Brain pericyte (primary cell): ENCODE measurements at regions not wholly inside any gene's neighbourhood (a gene's known extent, or its start where the extent isn't known, plus 50 kb on each side); places are given as distances from the start of the nearest gene placed in this dataset.
"Not testable (repeated sequence)": the region's sequence is repeated elsewhere in the genome, so short reads cannot be mapped to it uniquely, and the experiment has no call there.

Source experiments
- DNase-seq: peaks from one replicate; pipeline ENCODE4 v3.0.0-alpha.2; 2012; ENCODE audit warnings: low read depth, low spot score

- no peak for DNase-seq
Measured at GRCh38 chr11:130979386-130979972, 63.2 kb upstream of the SNX19 start.

GRCh38 chr11:130980071-130980862, 64.0 kb upstream of the SNX19 start:
- DNase-seq: no peak

- not testable (repeated sequence) for DNase-seq
Measured at GRCh38 chr11:130984241-130984640, 68.0 kb upstream of the SNX19 start.

GRCh38 chr11:130992788-130993187, 76.5 kb upstream of the SNX19 start:
- DNase-seq: no peak

GRCh38 chr11:130994043-130994442, 77.8 kb upstream of the SNX19 start:
- no peak for DNase-seq

GRCh38 chr11:130995266-130995665, 79.0 kb upstream of the SNX19 start:
- no peak for DNase-seq

- DNase-seq: no peak
Measured at GRCh38 chr11:130997278-130997677, 81.0 kb upstream of the SNX19 start.

GRCh38 chr11:130999086-130999485, 82.8 kb upstream of the SNX19 start:
- no peak for DNase-seq

- DNase-seq: peak; percentile 76
Measured at GRCh38 chr11:130999992-131000770, 83.9 kb upstream of the SNX19 start.

GRCh38 chr11:131002145-131002544, 85.9 kb upstream of the SNX19 start:
- DNase-seq: no peak

- DNase-seq: no peak
Measured at GRCh38 chr11:131005829-131006228, 89.5 kb upstream of the SNX19 start.

GRCh38 chr11:131025020-131025419, 108.7 kb upstream of the SNX19 start:
- no peak for DNase-seq

GRCh38 chr11:131025421-131026125, 109.3 kb upstream of the SNX19 start:
- no peak for DNase-seq

- no peak for DNase-seq
Measured at GRCh38 chr11:131027491-131027890, 111.2 kb upstream of the SNX19 start.

- DNase-seq: peak; percentile 20
Measured at GRCh38 chr11:131033151-131033651, 116.9 kb upstream of the SNX19 start.

- no peak for DNase-seq
Measured at GRCh38 chr11:131036514-131036913, 120.2 kb upstream of the SNX19 start.

- no peak for DNase-seq
Measured at GRCh38 chr11:131037873-131038272, 121.6 kb upstream of the SNX19 start.

GRCh38 chr11:131038597-131038996, 122.3 kb upstream of the SNX19 start:
- DNase-seq: no peak

GRCh38 chr11:131041331-131042040, 125.2 kb upstream of the SNX19 start:
- no peak for DNase-seq

- DNase-seq: no peak
Measured at GRCh38 chr11:131042041-131042390, 125.7 kb upstream of the SNX19 start.

GRCh38 chr11:131043251-131043650, 127.0 kb upstream of the SNX19 start:
- DNase-seq: no peak
